A673 (cell line): ENCODE measurements at regions not wholly inside any gene's neighbourhood (a gene's known extent, or its start where the extent isn't known, plus 50 kb on each side); places are given as distances from the start of the nearest gene placed in this dataset.

Source experiments
- BruUV-seq: library from RNA; stranded (reverse); fragments of 400-500 nt; replicated peaks from 2 replicates; lab custom pipeline; 2021; lab: Mats Ljungman, UMichigan
- CTCF ChIA-PET: fragments of 300-600 bp; sonication (Branson Sonifier 250); formaldehyde crosslinking; loops from one replicate; lab custom pipeline; 2022; ENCODE audit warnings: antibody characterized with exemption; lab: Charles Lee
- POLR2A ChIA-PET: fragments of 300-600 bp; sonication (Branson Sonifier 250); formaldehyde crosslinking; loops from one replicate; lab custom pipeline; 2022; ENCODE audit warnings: antibody characterized with exemption; ENCODE audit not compliant: low non-redundant PET; lab: Charles Lee
- DNase-seq: peaks from one replicate; pipeline ENCODE4 v3.0.0-alpha.2; 2015; ENCODE audit warnings: low spot score
- H3K27ac ChIP-seq: fragments of 200-600 bp; sonication (generic); 2 replicates; pipeline ENCODE4 v1.5.1; 2016; ENCODE audit warnings: mixed run types, low read depth, mild to moderate bottlenecking, mixed read lengths, antibody characterized with exemption, low read length; ENCODE audit not compliant: poor library complexity, severe bottlenecking
- H3K27me3 ChIP-seq: fragments of 200-600 bp; sonication (generic); replicated peaks from 2 replicates; pipeline ENCODE4 v1.6.1; 2017; ENCODE audit warnings: mixed run types, low read depth, mild to moderate bottlenecking, mixed read lengths, antibody characterized with exemption, low read length; ENCODE audit not compliant: insufficient read depth, poor library complexity
- H3K36me3 ChIP-seq: fragments of 200-600 bp; sonication (generic); 2 replicates; pipeline ENCODE4 v1.6.1; 2016; ENCODE audit warnings: mixed run types, mild to moderate bottlenecking, mixed read lengths, antibody characterized with exemption, low read length; ENCODE audit not compliant: insufficient read depth, poor library complexity, severe bottlenecking
- H3K4me1 ChIP-seq: fragments of 200-600 bp; sonication (generic); 2 replicates; pipeline ENCODE4 v1.6.1; 2017; ENCODE audit warnings: mixed run types, mild to moderate bottlenecking, mixed read lengths, antibody characterized with exemption, low read length; ENCODE audit not compliant: insufficient read depth, poor library complexity, severe bottlenecking
- H3K4me3 ChIP-seq: fragments of 200-600 bp; sonication (generic); 2 replicates; pipeline ENCODE4 v1.5.1; 2016; ENCODE audit warnings: low read depth, mixed run types, mild to moderate bottlenecking, mixed read lengths, low read length; ENCODE audit not compliant: poor library complexity, severe bottlenecking
- H3K9me3 ChIP-seq: fragments of 200-600 bp; sonication (generic); 2 replicates; pipeline ENCODE4 v1.6.1; 2016; ENCODE audit warnings: mixed run types, low read depth, mild to moderate bottlenecking, mixed read lengths, antibody characterized with exemption, low read length; ENCODE audit not compliant: poor library complexity, severe bottlenecking
- CTCF ChIP-seq: fragments of 300-800, 200-600 bp; sonication (generic); conservative IDR thresholded peaks from 2 replicates; pipeline ENCODE4 v1.5.1; 2017; ENCODE audit warnings: low read depth, mild to moderate bottlenecking, antibody characterized with exemption, low read length, moderate library complexity, mixed read lengths
- EZH2 ChIP-seq: fragments of 200-600 bp; sonication (generic); IDR thresholded peaks from 2 replicates; pipeline ENCODE4 v1.6.1; 2017; ENCODE audit warnings: borderline replicate concordance, low read depth, mild to moderate bottlenecking, mixed read lengths, antibody characterized with exemption, low read length; ENCODE audit not compliant: poor library complexity, severe bottlenecking
- intact Hi-C: fragments of 100-400 bp; cut with micrococcal nuclease; formaldehyde crosslinking; loops from one replicate; pipeline ENCODE4 v1.10.0; 2022; ENCODE audit not compliant: unreplicated experiment

- Histone ChIP-seq H3K4me1 (no peaks in the 10 kb centered on the region), H3K36me3 (no peaks in the 10 kb centered on the region), H3K4me3 (no peak overlapping the region), H3K27ac (no peak overlapping the region), H3K27me3 (no peaks in the 10 kb centered on the region), H3K9me3 (no peaks in the 10 kb centered on the region)
- no peak for TF ChIP-seq CTCF
- TF ChIP-seq EZH2 = no peak
- no peak for DNase-seq
- BruUV-seq = no TSS peak
- POLR2A ChIA-PET = no interaction called here
- CTCF ChIA-PET = no interaction called here
- intact Hi-C loops = no loop called here
Observed at GRCh38 chr2:156647377-156648010, 211.3 kb downstream of the GPD2 start.

GRCh38 chr2:156648522-156648921 is 212.3 kb downstream of the GPD2 start:
- H3K36me3 ChIP-seq = no peaks in the 10 kb centered on the region
- TF ChIP-seq CTCF (no peak), EZH2 (no peak)
- no peaks in the 10 kb centered on the region for H3K4me1 ChIP-seq
- BruUV-seq = no TSS peak
- H3K9me3 ChIP-seq = no peaks in the 10 kb centered on the region
- DNase-seq = no peak
- ChIA-PET POLR2A (no interaction called here), CTCF (interaction anchor here (0.7 kb wide), 1 partner anchor 191 kb away, joined by 3 read pairs; no protein-coding TSS in a partner anchor)
- intact Hi-C loops = no loop called here
- H3K27ac ChIP-seq = no peak overlapping the region
- no peaks in the 10 kb centered on the region for H3K27me3 ChIP-seq
- H3K4me3 ChIP-seq = no peak overlapping the region

- intact Hi-C loops = no loop called here
- H3K4me1 ChIP-seq = no peaks in the 10 kb centered on the region
- ChIA-PET POLR2A (no interaction called here), CTCF (no interaction called here)
- H3K27me3 ChIP-seq = no peaks in the 10 kb centered on the region
- BruUV-seq = no TSS peak
- H3K27ac ChIP-seq = no peak overlapping the region
- H3K9me3 ChIP-seq = no peaks in the 10 kb centered on the region
- no peaks in the 10 kb centered on the region for H3K36me3 ChIP-seq
- no peak overlapping the region for H3K4me3 ChIP-seq
- DNase-seq = no peak
- TF ChIP-seq EZH2 = no peak
- no peak for TF ChIP-seq CTCF
Observed at GRCh38 chr2:156649596-156649995, 213.4 kb downstream of the GPD2 start.
